GM19351 (cell line): ENCODE measurements at regions not wholly inside any gene's neighbourhood (a gene's known extent, or its start where the extent isn't known, plus 50 kb on each side); places are given as distances from the start of the nearest gene placed in this dataset.

ENCODE experiments used
- ATAC-seq: cut with Tn5 transposase; IDR thresholded peaks from one replicate; pipeline ENCODE4 v1.9.1; 2021; ENCODE audit warnings: mild to moderate bottlenecking, moderate library complexity; ENCODE audit not compliant: unreplicated experiment

GRCh38 chr11:37572491-37573171, 974.6 kb upstream of the RAG2 start:
- no peak for ATAC-seq

- ATAC-seq = no peak
These were observed 973.2 kb upstream of the RAG2 start for GRCh38 chr11:37571246-37571645.

- ATAC-seq = no peak
These were observed 963.0 kb upstream of the RAG2 start for GRCh38 chr11:37560991-37561390.

GRCh38 chr11:37560346-37560745, 962.3 kb upstream of the RAG2 start:
- ATAC-seq = no peak

- ATAC-seq = no peak
These were observed 960.7 kb upstream of the RAG2 start for GRCh38 chr11:37558619-37559210.

- no peak for ATAC-seq
These were observed 960.0 kb upstream of the RAG2 start for GRCh38 chr11:37557990-37558389.

- no peak for ATAC-seq
These were observed 954.2 kb upstream of the RAG2 start for GRCh38 chr11:37552284-37552683.

- ATAC-seq = no peak
These were observed 946.5 kb upstream of the RAG2 start for GRCh38 chr11:37544491-37544890.

- ATAC-seq = no peak
These were observed 935.8 kb upstream of the RAG2 start for GRCh38 chr11:37533830-37534229.

- ATAC-seq = no peak
These were observed 935.1 kb upstream of the RAG2 start for GRCh38 chr11:37533087-37533486.

- no peak for ATAC-seq
These were observed 934.2 kb upstream of the RAG2 start for GRCh38 chr11:37532271-37532670.

- no peak for ATAC-seq
These were observed 929.5 kb upstream of the RAG2 start for GRCh38 chr11:37527545-37527944.

GRCh38 chr11:37525336-37525735, 927.3 kb upstream of the RAG2 start:
- ATAC-seq = no peak

- no peak for ATAC-seq
These were observed 921.7 kb upstream of the RAG2 start for GRCh38 chr11:37519781-37520180.

GRCh38 chr11:37512156-37512780, 914.2 kb upstream of the RAG2 start:
- no peak for ATAC-seq

GRCh38 chr11:37511425-37511933, 913.4 kb upstream of the RAG2 start:
- ATAC-seq = no peak

GRCh38 chr11:37509506-37509905, 911.5 kb upstream of the RAG2 start:
- ATAC-seq = no peak

- ATAC-seq = no peak
These were observed 908.5 kb upstream of the RAG2 start for GRCh38 chr11:37506531-37506930.

- ATAC-seq = no peak
These were observed 907.4 kb upstream of the RAG2 start for GRCh38 chr11:37505406-37505805.

- no peak for ATAC-seq
These were observed 906.9 kb upstream of the RAG2 start for GRCh38 chr11:37504921-37505320.

GRCh38 chr11:37504060-37504611, 906.1 kb upstream of the RAG2 start:
- ATAC-seq = peak; percentile 88
